ENCODE measurements at regions not wholly inside any gene's neighbourhood (a gene's known extent, or its start where the extent isn't known, plus 50 kb on each side); places are given as distances from the start of the nearest gene placed in this dataset.

DNA sequence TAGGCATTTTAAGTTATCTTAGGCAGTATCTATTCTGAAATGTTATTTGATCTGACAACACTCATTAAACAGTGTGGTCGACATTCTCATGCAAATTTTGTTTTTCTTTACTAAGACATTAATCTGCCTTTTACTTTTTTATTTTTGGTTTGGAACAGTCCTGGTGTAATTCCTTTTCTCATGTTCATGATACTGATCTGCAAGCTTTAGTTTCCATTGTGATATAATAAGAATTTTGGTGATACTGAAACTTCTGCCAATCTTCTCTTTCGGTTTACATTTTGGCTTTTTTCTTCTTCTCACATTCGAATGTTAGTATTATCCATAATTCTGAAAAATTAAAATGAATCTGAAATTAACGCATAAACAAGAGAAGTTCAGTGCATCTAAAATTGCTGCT lies 281.9 kb upstream of the MTPN start:
- no peak overlapping the region for H3K4me3 ChIP-seq (ENCODE audit: low read depth, low read length)
- DNase-seq (ENCODE audit: low read depth), result no peak
- TF ChIP-seq, protein P1, sequence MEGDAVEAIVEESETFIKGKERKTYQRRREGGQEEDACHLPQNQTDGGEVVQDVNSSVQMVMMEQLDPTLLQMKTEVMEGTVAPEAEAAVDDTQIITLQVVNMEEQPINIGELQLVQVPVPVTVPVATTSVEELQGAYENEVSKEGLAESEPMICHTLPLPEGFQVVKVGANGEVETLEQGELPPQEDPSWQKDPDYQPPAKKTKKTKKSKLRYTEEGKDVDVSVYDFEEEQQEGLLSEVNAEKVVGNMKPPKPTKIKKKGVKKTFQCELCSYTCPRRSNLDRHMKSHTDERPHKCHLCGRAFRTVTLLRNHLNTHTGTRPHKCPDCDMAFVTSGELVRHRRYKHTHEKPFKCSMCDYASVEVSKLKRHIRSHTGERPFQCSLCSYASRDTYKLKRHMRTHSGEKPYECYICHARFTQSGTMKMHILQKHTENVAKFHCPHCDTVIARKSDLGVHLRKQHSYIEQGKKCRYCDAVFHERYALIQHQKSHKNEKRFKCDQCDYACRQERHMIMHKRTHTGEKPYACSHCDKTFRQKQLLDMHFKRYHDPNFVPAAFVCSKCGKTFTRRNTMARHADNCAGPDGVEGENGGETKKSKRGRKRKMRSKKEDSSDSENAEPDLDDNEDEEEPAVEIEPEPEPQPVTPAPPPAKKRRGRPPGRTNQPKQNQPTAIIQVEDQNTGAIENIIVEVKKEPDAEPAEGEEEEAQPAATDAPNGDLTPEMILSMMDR (IDR thresholded peaks at IDR 0.05; ENCODE audit: low read depth, low read length, missing control alignments), result no peak

DNA sequence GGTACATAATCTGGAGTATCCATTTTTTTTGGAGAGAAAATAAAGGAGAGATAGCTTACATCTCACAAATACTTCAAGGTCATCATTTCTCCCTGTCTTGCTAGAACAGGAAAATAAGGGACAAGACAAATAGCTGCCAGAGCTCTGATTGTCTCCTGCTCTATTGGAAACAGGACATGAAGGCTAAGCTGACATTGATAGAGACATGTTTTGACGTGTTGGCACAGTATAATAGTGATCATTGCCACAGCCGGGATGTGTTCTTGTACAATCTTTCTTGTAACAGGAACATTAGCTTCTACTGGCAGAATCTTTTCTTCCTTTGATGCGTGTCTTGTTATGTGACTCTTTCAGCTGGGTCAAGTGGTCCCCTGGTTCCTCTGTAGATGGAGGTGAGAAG lies 279.3 kb upstream of the MTPN start:
- no peak overlapping the region for H3K4me3 ChIP-seq (ENCODE audit: low read depth, low read length)
- DNase-seq (ENCODE audit: low read depth), result no peak
- TF ChIP-seq, protein P1 (IDR thresholded peaks at IDR 0.05; ENCODE audit: low read depth, low read length, missing control alignments), result no peak

DNA sequence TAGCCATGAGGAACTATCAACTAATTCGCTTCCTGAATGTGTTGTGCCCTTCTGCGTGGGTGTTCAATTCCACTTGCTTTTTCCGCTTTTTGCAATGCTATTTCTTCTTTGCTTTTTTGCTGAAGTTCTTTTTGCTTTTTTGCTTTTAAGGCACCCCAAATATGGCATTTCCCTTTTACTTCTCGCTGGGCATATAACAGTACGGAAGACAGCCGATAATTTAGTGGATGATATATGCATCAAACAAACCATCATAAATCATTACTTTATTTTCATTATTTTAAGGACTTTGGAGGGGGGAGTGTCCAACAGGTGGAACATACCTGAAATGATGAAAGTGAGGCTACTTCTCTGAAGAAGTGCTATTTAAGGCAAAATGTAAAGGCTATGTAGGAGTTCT lies 277.0 kb upstream of the MTPN start:
- TF ChIP-seq, protein P1 (IDR thresholded peaks at IDR 0.05; ENCODE audit: low read depth, low read length, missing control alignments), result no peak
- DNase-seq (ENCODE audit: low read depth), result no peak
- no peak overlapping the region for H3K4me3 ChIP-seq (ENCODE audit: low read depth, low read length)

DNA sequence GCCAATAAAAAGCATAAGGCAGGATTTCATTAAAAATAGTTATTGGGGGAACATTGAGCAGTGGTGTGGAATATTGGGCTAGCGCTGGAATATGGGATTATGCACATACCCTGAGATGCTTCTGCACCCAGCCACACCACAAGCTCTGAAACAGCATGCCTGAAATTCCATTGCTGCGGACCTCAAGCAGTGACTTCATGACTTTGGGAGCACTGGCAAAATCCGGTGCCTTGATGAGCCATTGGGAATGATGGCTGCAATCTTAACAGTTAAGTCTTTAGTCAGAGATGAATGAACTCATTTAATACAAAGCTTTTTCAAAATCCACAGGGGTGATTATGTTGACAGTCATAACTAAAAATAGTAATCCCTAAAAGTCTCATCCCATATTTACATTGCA lies 274.7 kb upstream of the MTPN start:
- TF ChIP-seq, protein P1 (IDR thresholded peaks at IDR 0.05; ENCODE audit: low read depth, low read length, missing control alignments), result no peak
- H3K4me3 ChIP-seq (ENCODE audit: low read depth, low read length), result no peak overlapping the region
- no peak for DNase-seq (ENCODE audit: low read depth)

DNA sequence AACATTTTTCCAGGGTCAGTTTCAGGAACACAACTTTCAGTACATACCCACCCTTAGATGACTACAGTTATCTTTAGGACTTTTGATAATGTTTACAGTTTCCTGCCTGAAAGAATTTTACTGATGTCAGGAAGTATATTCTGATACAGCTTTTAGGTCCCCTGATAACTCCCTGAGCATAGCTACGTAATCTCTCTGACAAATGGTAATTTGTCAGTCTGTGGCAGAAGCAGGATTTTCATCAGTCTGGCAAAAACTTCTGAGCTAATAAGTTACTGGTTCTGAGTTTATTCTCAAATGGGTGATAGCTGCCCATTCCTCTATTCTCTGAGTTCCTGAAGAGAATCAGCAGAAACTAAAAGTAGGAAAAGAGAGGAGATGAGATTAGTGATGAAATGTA lies 270.1 kb upstream of the MTPN start:
- H3K4me3 ChIP-seq (ENCODE audit: low read depth, low read length), result no peak overlapping the region
- no peak for DNase-seq (ENCODE audit: low read depth)
- TF ChIP-seq, protein P1 (IDR thresholded peaks at IDR 0.05; ENCODE audit: low read depth, low read length, missing control alignments), result no peak

DNA sequence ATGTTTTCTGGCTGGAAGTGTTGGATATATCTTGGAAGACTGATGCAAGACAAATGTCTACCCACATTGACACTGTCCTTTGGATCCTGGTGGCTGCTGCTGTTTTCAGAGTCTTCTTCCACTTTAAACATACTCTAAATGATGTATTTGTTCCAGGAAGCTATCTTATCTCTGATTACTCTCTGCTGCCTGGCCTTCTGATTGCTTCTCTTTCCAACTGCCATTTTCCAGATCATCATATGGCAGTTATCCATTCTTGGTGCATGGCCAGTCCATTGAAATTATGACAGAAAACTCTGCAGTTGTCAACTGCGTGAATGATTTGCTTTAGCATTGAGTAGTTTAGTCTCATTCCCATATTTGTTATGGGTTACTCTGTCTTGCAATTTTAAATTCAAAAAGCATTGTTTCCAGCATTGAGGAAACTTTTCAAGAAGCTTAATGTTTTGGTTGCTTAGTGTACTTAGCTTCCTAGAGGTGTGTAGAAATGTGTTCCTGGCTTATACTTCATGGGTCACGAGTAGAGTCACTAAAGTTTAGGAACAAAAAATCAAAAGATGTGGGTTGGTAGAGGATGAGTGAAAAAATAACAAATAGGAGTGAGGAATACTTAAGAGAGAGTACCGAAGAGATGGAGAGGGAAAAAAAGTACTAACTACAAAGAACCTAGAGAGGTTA lies 268.3 kb upstream of the MTPN start:
- DNase-seq (ENCODE audit: low read depth), result no peak
- no peak overlapping the region for H3K4me3 ChIP-seq (ENCODE audit: low read depth, low read length)
- TF ChIP-seq, protein P1 (IDR thresholded peaks at IDR 0.05; ENCODE audit: low read depth, low read length, missing control alignments), result no peak

DNA sequence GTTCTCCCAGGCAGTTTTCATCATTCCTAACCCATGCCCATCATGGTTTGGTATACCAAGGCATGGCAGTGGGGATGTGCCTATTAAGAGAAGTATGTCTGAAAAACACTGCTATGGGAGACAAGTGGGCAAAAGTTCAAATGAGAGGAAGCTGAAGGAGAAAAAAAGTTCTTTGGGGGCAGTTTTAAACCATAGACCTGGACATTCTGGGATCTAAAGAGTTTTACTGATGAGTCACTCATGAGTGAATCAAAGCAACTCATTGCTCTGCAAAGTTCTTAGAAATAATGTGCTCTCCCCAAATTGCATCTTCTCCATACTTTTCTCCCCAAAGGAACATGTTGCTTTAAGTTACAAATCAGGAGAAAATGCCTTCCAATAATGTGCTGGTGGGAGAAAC lies 256.9 kb upstream of the MTPN start:
- DNase-seq (ENCODE audit: low read depth), result no peak
- TF ChIP-seq, protein P1 (IDR thresholded peaks at IDR 0.05; ENCODE audit: low read depth, low read length, missing control alignments), result no peak

More for the DNA sequence above, 256.9 kb upstream of the MTPN start:
- no peak overlapping the region for H3K4me3 ChIP-seq (ENCODE audit: low read depth, low read length)

Measured in GM12864 (cell line).